GM19452 (cell line): ENCODE measurements at regions not wholly inside any gene's neighbourhood (a gene's known extent, or its start where the extent isn't known, plus 50 kb on each side); places are given as distances from the start of the nearest gene placed in this dataset.
"Not testable (repeated sequence)": the region's sequence is repeated elsewhere in the genome, so short reads cannot be mapped to it uniquely, and the experiment has no call there.

Experiments used
- ATAC-seq: cut with Tn5 transposase; IDR thresholded peaks from one replicate; pipeline ENCODE4 v1.9.1; 2021; ENCODE audit not compliant: unreplicated experiment

GRCh38 chr4:156330436-156331031 lies 376.9 kb upstream of the CTSO start:
- ATAC-seq = no peak

GRCh38 chr4:156329779-156330178 lies 376.1 kb upstream of the CTSO start:
- ATAC-seq = no peak

GRCh38 chr4:156328882-156329281 lies 375.2 kb upstream of the CTSO start:
- ATAC-seq = no peak

- no peak for ATAC-seq
Measured at GRCh38 chr4:156326246-156326645, 372.6 kb upstream of the CTSO start.

- ATAC-seq = no peak
Measured at GRCh38 chr4:156322592-156322991, 368.9 kb upstream of the CTSO start.

- no peak for ATAC-seq
Measured at GRCh38 chr4:156321203-156321602, 367.5 kb upstream of the CTSO start.

- no peak for ATAC-seq
Measured at GRCh38 chr4:156313497-156313896, 359.8 kb upstream of the CTSO start.

GRCh38 chr4:156312261-156312847 lies 358.7 kb upstream of the CTSO start:
- no peak for ATAC-seq

GRCh38 chr4:156309031-156309430 lies 355.4 kb upstream of the CTSO start:
- ATAC-seq = no peak

- ATAC-seq = no peak
Measured at GRCh38 chr4:156303708-156304107, 350.0 kb upstream of the CTSO start.

GRCh38 chr4:156298230-156298629 lies 344.6 kb upstream of the CTSO start:
- ATAC-seq = no peak

- ATAC-seq = no peak
Measured at GRCh38 chr4:156295676-156296195, 342.1 kb upstream of the CTSO start.

GRCh38 chr4:156294577-156294976 lies 340.9 kb upstream of the CTSO start:
- no peak for ATAC-seq

- ATAC-seq = no peak
Measured at GRCh38 chr4:156293657-156294297, 340.1 kb upstream of the CTSO start.

GRCh38 chr4:156291317-156291716 lies 337.7 kb upstream of the CTSO start:
- no peak for ATAC-seq

- no peak for ATAC-seq
Measured at GRCh38 chr4:156290811-156291210, 337.1 kb upstream of the CTSO start.

GRCh38 chr4:156290026-156290425 lies 336.4 kb upstream of the CTSO start:
- not testable (repeated sequence) for ATAC-seq

- ATAC-seq = no peak
Measured at GRCh38 chr4:156280686-156281085, 327.0 kb upstream of the CTSO start.

GRCh38 chr4:156265407-156265806 lies 311.7 kb upstream of the CTSO start:
- no peak for ATAC-seq

GRCh38 chr4:156261230-156261629 lies 307.6 kb upstream of the CTSO start:
- no peak for ATAC-seq

- ATAC-seq = no peak
Measured at GRCh38 chr4:156255230-156256007, 301.8 kb upstream of the CTSO start.
